ENCODE measurements at regions not wholly inside any gene's neighbourhood (a gene's known extent, or its start where the extent isn't known, plus 50 kb on each side); places are given as distances from the start of the nearest gene placed in this dataset.

- intact Hi-C loops (cut with micrococcal nuclease): no loop called here
Observed at GRCh38 chr6:97790926-97791590, 508.0 kb upstream of the MMS22L start.

GRCh38 chr6:97805596-97805995 is 522.6 kb upstream of the MMS22L start:
- intact Hi-C loops (cut with micrococcal nuclease): no loop called here

- intact Hi-C loops (cut with micrococcal nuclease): no loop called here
Observed at GRCh38 chr6:97812940-97813339, 529.9 kb upstream of the MMS22L start.

GRCh38 chr6:97813889-97814567 is 531.0 kb upstream of the MMS22L start:
- intact Hi-C loops (cut with micrococcal nuclease): no loop called here

GRCh38 chr6:97815301-97815812 is 532.3 kb upstream of the MMS22L start:
- intact Hi-C loops (cut with micrococcal nuclease): no loop called here

GRCh38 chr6:97816526-97816925 is 533.5 kb upstream of the MMS22L start:
- intact Hi-C loops (cut with micrococcal nuclease): no loop called here

GRCh38 chr6:97819710-97820109 is 536.7 kb upstream of the MMS22L start:
- intact Hi-C loops (cut with micrococcal nuclease): no loop called here

GRCh38 chr6:97820400-97820799 is 537.4 kb upstream of the MMS22L start:
- intact Hi-C loops (cut with micrococcal nuclease): no loop called here

- intact Hi-C loops (cut with micrococcal nuclease): no loop called here
Observed at GRCh38 chr6:97822632-97823031, 539.6 kb upstream of the MMS22L start.

GRCh38 chr6:97841763-97842162 is 558.7 kb upstream of the MMS22L start:
- intact Hi-C loops (cut with micrococcal nuclease): no loop called here

GRCh38 chr6:97842521-97842920 is 559.5 kb upstream of the MMS22L start:
- intact Hi-C loops (cut with micrococcal nuclease): no loop called here

- intact Hi-C loops (cut with micrococcal nuclease): no loop called here
Observed at GRCh38 chr6:97849390-97849789, 566.4 kb upstream of the MMS22L start.

- intact Hi-C loops (cut with micrococcal nuclease): no loop called here
Observed at GRCh38 chr6:97850458-97851212, 567.6 kb upstream of the MMS22L start.

GRCh38 chr6:97863697-97864096 is 580.7 kb upstream of the MMS22L start:
- intact Hi-C loops (cut with micrococcal nuclease): no loop called here

GRCh38 chr6:97864366-97864765 is 581.4 kb upstream of the MMS22L start:
- intact Hi-C loops (cut with micrococcal nuclease): no loop called here

GRCh38 chr6:97864826-97865225 is 581.8 kb upstream of the MMS22L start:
- intact Hi-C loops (cut with micrococcal nuclease): no loop called here

GRCh38 chr6:97865612-97866011 is 582.6 kb upstream of the MMS22L start:
- intact Hi-C loops (cut with micrococcal nuclease): no loop called here

GRCh38 chr6:97866616-97867015 is 583.6 kb upstream of the MMS22L start:
- intact Hi-C loops (cut with micrococcal nuclease): no loop called here

- intact Hi-C loops (cut with micrococcal nuclease): no loop called here
Observed at GRCh38 chr6:97867177-97867576, 584.2 kb upstream of the MMS22L start.

GRCh38 chr6:97870273-97870672 is 587.3 kb upstream of the MMS22L start:
- intact Hi-C loops (cut with micrococcal nuclease): no loop called here

GRCh38 chr6:97876711-97877110 is 593.7 kb upstream of the MMS22L start:
- intact Hi-C loops (cut with micrococcal nuclease): no loop called here

GRCh38 chr6:97882755-97883154 is 599.7 kb upstream of the MMS22L start:
- intact Hi-C loops (cut with micrococcal nuclease): no loop called here

Data from T-helper 1 cell treated with Interleukin-12 subunit alpha and Interleukin-12 subunit beta and Interleukin-4 antibody, amounts not matched to agents 30 ng/mL and 1 ng/mL, for 36 hours (primary cell).